PFSK-1 (cell line): ENCODE measurements at regions not wholly inside any gene's neighbourhood (a gene's known extent, or its start where the extent isn't known, plus 50 kb on each side); places are given as distances from the start of the nearest gene placed in this dataset.

Experiments
- FOXP2 ChIP-seq: optimal IDR thresholded peaks from 2 replicates; pipeline ENCODE3; 2011; ENCODE audit warnings: borderline replicate concordance, control low read depth, inconsistent platforms; ENCODE audit not compliant: insufficient read depth; ENCODE audit errors: extremely low read length, extremely low read depth
- POLR2AphosphoS5 ChIP-seq: IDR thresholded peaks from 2 replicates; pipeline ENCODE4 v1.6.1; 2012; ENCODE audit warnings: low read depth, mild to moderate bottlenecking, control low read depth, low read length, moderate library complexity
- TAF1 ChIP-seq: IDR thresholded peaks from 2 replicates; pipeline ENCODE4 v1.6.1; 2012; ENCODE audit warnings: low read length, control low read depth, borderline replicate concordance; ENCODE audit not compliant: insufficient read depth
- TF ChIP-seq, protein P1 (sequence below), 2 experiments: IDR thresholded peaks; 2 replicates each; pipeline versions ENCODE4 v1.6.1 to v1.8.0; 2011 to 2012; ENCODE audit warnings: low read depth in 2 of 2, low read length in 2 of 2, control low read depth in 1 of 2, inconsistent platforms in 1 of 2, mild to moderate bottlenecking in 1 of 2, moderate library complexity in 1 of 2; ENCODE audit not compliant: insufficient read depth in 1 of 2

DNA sequence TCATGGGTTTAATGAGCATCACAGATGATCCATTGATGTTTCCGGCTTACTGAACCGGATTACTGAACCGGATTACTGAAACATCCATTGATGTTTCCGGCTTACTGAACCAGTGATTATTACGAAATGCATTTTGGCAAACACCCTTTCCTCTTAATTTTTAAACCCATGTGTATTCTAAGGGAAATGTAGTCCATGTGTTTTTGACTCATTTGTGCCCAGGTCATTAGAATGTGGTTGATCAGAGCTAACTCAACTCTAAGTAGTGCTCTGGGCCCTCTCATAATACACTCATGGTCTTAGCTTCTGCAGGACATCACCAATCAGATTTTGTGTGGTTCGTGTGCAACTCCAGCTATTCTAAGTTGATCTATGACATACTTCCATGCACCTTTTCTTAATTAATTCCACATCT lies 141.6 kb downstream of the SPATA18 start:
- no peak; the same call in 1 of the 2 replicates for TF ChIP-seq POLR2AphosphoS5
- TF ChIP-seq, protein P1, sequence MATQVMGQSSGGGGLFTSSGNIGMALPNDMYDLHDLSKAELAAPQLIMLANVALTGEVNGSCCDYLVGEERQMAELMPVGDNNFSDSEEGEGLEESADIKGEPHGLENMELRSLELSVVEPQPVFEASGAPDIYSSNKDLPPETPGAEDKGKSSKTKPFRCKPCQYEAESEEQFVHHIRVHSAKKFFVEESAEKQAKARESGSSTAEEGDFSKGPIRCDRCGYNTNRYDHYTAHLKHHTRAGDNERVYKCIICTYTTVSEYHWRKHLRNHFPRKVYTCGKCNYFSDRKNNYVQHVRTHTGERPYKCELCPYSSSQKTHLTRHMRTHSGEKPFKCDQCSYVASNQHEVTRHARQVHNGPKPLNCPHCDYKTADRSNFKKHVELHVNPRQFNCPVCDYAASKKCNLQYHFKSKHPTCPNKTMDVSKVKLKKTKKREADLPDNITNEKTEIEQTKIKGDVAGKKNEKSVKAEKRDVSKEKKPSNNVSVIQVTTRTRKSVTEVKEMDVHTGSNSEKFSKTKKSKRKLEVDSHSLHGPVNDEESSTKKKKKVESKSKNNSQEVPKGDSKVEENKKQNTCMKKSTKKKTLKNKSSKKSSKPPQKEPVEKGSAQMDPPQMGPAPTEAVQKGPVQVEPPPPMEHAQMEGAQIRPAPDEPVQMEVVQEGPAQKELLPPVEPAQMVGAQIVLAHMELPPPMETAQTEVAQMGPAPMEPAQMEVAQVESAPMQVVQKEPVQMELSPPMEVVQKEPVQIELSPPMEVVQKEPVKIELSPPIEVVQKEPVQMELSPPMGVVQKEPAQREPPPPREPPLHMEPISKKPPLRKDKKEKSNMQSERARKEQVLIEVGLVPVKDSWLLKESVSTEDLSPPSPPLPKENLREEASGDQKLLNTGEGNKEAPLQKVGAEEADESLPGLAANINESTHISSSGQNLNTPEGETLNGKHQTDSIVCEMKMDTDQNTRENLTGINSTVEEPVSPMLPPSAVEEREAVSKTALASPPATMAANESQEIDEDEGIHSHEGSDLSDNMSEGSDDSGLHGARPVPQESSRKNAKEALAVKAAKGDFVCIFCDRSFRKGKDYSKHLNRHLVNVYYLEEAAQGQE (IDR thresholded peaks at IDR 0.05; ENCODE audit: insufficient read depth in 1 of 2, low read depth in 2 of 2, low read length in 2 of 2), result no peak
- no peak for TF ChIP-seq TAF1
- TF ChIP-seq FOXP2, result no peak
